ENCODE measurements at regions not wholly inside any gene's neighbourhood (a gene's known extent, or its start where the extent isn't known, plus 50 kb on each side); places are given as distances from the start of the nearest gene placed in this dataset.

DNA sequence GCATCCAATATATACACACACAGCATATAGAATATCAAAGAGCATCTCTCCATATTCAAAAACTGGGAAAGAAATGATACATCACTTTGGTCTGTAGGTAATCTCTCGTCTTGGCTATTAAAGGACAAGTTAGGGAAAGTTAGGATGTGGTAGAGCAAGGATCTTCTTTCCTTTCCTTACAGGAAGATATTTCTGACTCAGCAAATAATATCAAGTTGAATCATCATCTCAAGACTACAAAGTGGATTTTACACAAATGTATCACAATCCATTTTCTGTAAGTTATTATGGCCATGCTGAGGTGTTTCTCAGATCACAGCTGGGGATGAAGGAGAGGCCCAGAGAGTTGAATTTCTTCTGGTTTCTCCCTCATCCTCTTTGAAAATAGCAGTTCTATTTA is 651.7 kb upstream of the CCNG1 start:
- BruUV-seq (replicated peaks) = no TSS peak
- Histone ChIP-seq H3K4me3 (ENCODE audit: low read depth in 2 of 2, low read length in 2 of 2) (no peak overlapping the region), H3K9me3 (ENCODE audit: control insufficient read depth, insufficient read depth, low read depth, low read length) (no peaks in the 10 kb centered on the region), H3K27me3 (ENCODE audit: control insufficient read depth, insufficient read depth, low read length) (no peaks in the 10 kb centered on the region), H3K36me3 (ENCODE audit: control insufficient read depth, insufficient read depth, low read length) (no peaks in the 10 kb centered on the region), H3K27ac (ENCODE audit: low read length) (no peak overlapping the region), H3K4me1 (ENCODE audit: control insufficient read depth, insufficient read depth, low read length) (no peaks in the 10 kb centered on the region)
- TF ChIP-seq POLR2AphosphoS5 (IDR thresholded peaks at IDR 0.05; ENCODE audit: low read depth, low read length) (no peak), SIN3A (IDR thresholded peaks at IDR 0.05; ENCODE audit: borderline replicate concordance, insufficient read depth, low read depth, low read length) (no peak), REST (IDR thresholded peaks at IDR 0.05; ENCODE audit: insufficient read depth in 1 of 2, low read depth in 2 of 2, low read length in 1 of 2) (no peak), CTCF (IDR thresholded peaks at IDR 0.05) (no peak), TCF7L2 (IDR thresholded peaks at IDR 0.05; ENCODE audit: low read depth, low read length) (no peak)
- ATAC-seq (no peak), DNase-seq (ENCODE audit: low read depth, low spot score) (no peak)
- ChIA-PET POLR2A (no interaction called here), CTCF (no interaction called here)
- in situ Hi-C loops (cut with HindIII; ENCODE audit: low pct_unique_long_range_greater_than_20kb, low sequenced_read_pairs) (no loop called here), intact Hi-C loops (cut with micrococcal nuclease; ENCODE audit: unreplicated experiment) (no loop called here)

GRCh38 chr5:162786234-162786633 is 651.2 kb upstream of the CCNG1 start:
- no peak for DNase-seq (ENCODE audit: low read depth, low spot score)
- H3K27me3 ChIP-seq (ENCODE audit: control insufficient read depth, insufficient read depth, low read length) = no peaks in the 10 kb centered on the region
- in situ Hi-C loops (cut with HindIII; ENCODE audit: low pct_unique_long_range_greater_than_20kb, low sequenced_read_pairs) = no loop called here
- H3K4me1 ChIP-seq (ENCODE audit: control insufficient read depth, insufficient read depth, low read length) = no peaks in the 10 kb centered on the region
- CTCF ChIA-PET = no interaction called here
- no peak for TF ChIP-seq REST (IDR thresholded peaks at IDR 0.05; ENCODE audit: insufficient read depth in 1 of 2, low read depth in 2 of 2, low read length in 1 of 2)
- no peak overlapping the region for H3K27ac ChIP-seq (ENCODE audit: low read length)
- H3K4me3 ChIP-seq (ENCODE audit: low read depth in 2 of 2, low read length in 2 of 2) = no peak overlapping the region
- POLR2A ChIA-PET = no interaction called here
- intact Hi-C loops (cut with micrococcal nuclease; ENCODE audit: unreplicated experiment) = no loop called here
- no TSS peak for BruUV-seq (replicated peaks)
- no peaks in the 10 kb centered on the region for H3K9me3 ChIP-seq (ENCODE audit: control insufficient read depth, insufficient read depth, low read depth, low read length)
- no peaks in the 10 kb centered on the region for H3K36me3 ChIP-seq (ENCODE audit: control insufficient read depth, insufficient read depth, low read length)
- no peak for ATAC-seq

All from Panc1 (cell line).